ENCODE measurements at regions not wholly inside any gene's neighbourhood (a gene's known extent, or its start where the extent isn't known, plus 50 kb on each side); places are given as distances from the start of the nearest gene placed in this dataset.

GRCh38 chr17:72575542-72576233 is 454.9 kb downstream of the SOX9 start:
- H3K36me3 ChIP-seq: no peaks in the 10 kb centered on the region
- ATAC-seq (no peak), DNase-seq (no peak)
- TF ChIP-seq CTCF (IDR thresholded peaks at IDR 0.05): no peak
- H3K4me1 ChIP-seq: no peaks in the 10 kb centered on the region
- no peaks in the 10 kb centered on the region for H3K9me3 ChIP-seq
- no peak overlapping the region for H3K4me3 ChIP-seq
- H3K27me3 ChIP-seq: no peaks in the 10 kb centered on the region
- intact Hi-C loops (cut with DNase I): no loop called here
- no peak overlapping the region for H3K27ac ChIP-seq

- TF ChIP-seq CTCF (IDR thresholded peaks at IDR 0.05): no peak
- H3K4me1 ChIP-seq: no peaks in the 10 kb centered on the region
- ATAC-seq: no peak
- H3K27me3 ChIP-seq: no peaks in the 10 kb centered on the region
- H3K9me3 ChIP-seq: no peaks in the 10 kb centered on the region
- H3K4me3 ChIP-seq: no peak overlapping the region
- intact Hi-C loops (cut with DNase I): no loop called here
- H3K36me3 ChIP-seq: no peaks in the 10 kb centered on the region
- H3K27ac ChIP-seq: no peak overlapping the region
- DNase-seq: no peak
These were observed 455.5 kb downstream of the SOX9 start for GRCh38 chr17:72576289-72576759.

DNA sequence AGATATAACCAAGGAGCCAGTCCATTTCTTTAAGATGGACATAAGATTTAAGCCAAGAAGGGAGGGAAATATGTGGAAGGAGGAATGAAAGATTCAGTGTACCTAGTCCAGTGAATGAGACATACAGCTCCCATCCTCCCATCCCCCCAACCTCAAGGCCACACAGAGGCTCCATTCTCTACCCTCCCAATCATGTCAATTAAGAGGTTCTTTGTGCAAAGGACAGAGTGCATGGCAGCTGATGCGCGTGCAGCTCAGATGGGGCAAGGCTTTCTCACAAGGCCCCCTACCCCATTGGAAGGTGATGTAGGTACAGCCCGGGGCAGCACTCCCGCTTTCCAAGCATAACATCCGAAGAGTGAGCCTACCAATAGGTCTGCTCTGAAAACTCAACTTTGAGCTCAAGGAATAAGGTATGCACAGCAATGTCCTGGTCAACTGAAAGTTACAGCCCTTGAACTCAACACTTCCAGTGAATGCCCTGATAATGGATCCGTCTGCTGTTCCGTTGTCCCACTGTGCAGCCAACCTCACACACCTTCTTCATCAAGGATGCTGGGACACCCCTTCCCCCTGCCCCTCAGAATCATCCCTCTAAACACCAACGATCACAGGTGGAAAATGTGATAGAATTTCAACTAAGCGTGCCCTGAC is 458.1 kb downstream of the SOX9 start:
- DNase-seq: no peak
- no peak for TF ChIP-seq CTCF (IDR thresholded peaks at IDR 0.05)

DNA sequence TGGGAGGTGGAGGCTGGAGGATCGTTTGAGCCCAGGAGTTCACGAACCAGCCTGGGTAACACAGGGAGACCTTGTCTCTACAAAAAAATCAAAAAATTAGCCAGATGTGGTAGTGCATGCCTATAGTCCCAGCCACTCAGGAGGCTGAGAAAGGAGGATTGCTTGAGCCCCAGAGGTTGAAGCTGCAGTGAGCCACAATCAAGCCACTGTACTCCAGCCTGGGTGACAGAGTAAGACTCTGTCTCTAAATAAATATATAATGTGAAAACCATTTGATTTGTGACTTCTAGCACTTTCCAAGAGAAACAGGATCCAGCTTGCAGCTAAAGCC is 459.1 kb downstream of the SOX9 start:
- intact Hi-C loops (cut with DNase I): no loop called here
- H3K4me1 ChIP-seq: no peaks in the 10 kb centered on the region
- DNase-seq (no peak), ATAC-seq (no peak)
- no peaks in the 10 kb centered on the region for H3K27me3 ChIP-seq
- H3K9me3 ChIP-seq: no peaks in the 10 kb centered on the region
- H3K36me3 ChIP-seq: no peaks in the 10 kb centered on the region
- H3K27ac ChIP-seq: no peak overlapping the region
- H3K4me3 ChIP-seq: no peak overlapping the region
- TF ChIP-seq CTCF (IDR thresholded peaks at IDR 0.05): no peak

More for the DNA sequence above, 458.1 kb downstream of the SOX9 start:
- no peak overlapping the region for H3K27ac ChIP-seq
- intact Hi-C loops (cut with DNase I): no loop called here
- no peaks in the 10 kb centered on the region for H3K4me1 ChIP-seq
- no peaks in the 10 kb centered on the region for H3K27me3 ChIP-seq
- H3K4me3 ChIP-seq: no peak overlapping the region
- H3K9me3 ChIP-seq: no peaks in the 10 kb centered on the region
- no peaks in the 10 kb centered on the region for H3K36me3 ChIP-seq
- ATAC-seq: no peak

DNA sequence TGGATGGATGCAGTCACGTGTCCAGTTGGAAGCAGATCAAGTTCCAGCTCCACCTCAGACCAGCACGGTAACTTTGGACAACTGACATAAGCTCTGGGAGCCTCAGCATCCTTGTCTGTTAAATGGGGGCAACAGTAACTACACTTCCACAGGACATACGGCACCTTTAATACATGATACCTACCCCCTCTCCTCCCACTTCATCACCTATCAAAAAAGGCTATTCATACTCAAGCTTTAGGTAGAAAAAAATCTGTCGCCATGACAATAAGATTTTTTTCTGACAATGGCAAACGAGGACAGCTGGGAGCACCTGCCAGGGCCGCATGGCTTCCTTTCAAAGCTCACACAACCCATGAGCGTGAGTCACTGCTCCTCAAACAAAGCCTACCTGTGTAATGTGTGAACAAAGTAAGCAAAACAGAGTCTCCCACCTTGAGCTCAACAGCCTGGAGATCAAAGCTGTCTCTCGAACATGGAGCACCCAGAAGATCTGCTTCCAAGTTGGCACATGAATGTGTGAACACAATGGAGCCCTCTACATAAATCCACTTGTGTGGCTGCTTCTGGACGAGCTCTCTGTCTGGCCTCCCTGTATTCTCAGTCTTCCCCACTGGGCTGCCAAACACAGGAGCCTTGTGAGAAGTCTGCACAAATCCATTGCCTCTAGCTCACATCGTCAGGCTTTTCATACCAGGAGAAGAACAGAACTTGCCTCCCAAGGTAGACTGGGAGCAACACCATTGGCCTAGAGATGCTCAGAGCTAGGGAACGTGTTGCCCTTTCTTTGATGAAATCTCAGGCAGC is 459.7 kb downstream of the SOX9 start:
- ATAC-seq: peak; percentile 83
- DNase-seq: no peak
- H3K4me1 ChIP-seq: no peaks in the 10 kb centered on the region
- no peaks in the 10 kb centered on the region for H3K36me3 ChIP-seq
- H3K4me3 ChIP-seq: no peak overlapping the region
- no peak for TF ChIP-seq CTCF (IDR thresholded peaks at IDR 0.05)
- intact Hi-C loops (cut with DNase I): no loop called here
- H3K27me3 ChIP-seq: no peaks in the 10 kb centered on the region
- H3K9me3 ChIP-seq: no peaks in the 10 kb centered on the region
- no peak overlapping the region for H3K27ac ChIP-seq
